ENCODE measurements at regions not wholly inside any gene's neighbourhood (a gene's known extent, or its start where the extent isn't known, plus 50 kb on each side); places are given as distances from the start of the nearest gene placed in this dataset.

- ATAC-seq (replicated peaks in 1 of 4) (no peak), DNase-seq (no peak)
- Mint-ChIP-seq H3K36me3 (no peaks in the 10 kb centered on the region), H3K4me1 (no peaks in the 10 kb centered on the region), H3K27ac (no peak overlapping the region), H3K27me3 (no peaks in the 10 kb centered on the region), H3K4me3 (no peak overlapping the region), H3K9me3 (peaks cover 11 to 12% (median 11%) of the 10 kb centered on the region in 3 donors)
- H3K9me3 ChIP-seq, result no peaks in the 10 kb centered on the region
- POLR2A ChIA-PET, result no interaction called here
- no peak overlapping the region for H3K4me3 ChIP-seq (ENCODE audit: control insufficient read depth in 1 of 2, extremely low read depth in 1 of 2, low read length in 1 of 2)
- WGBS (ENCODE audit: insufficient coverage), result no CpG with 5 or more reads among the region's 2 CpGs
- H3K4me1 ChIP-seq (ENCODE audit: control insufficient read depth in 1 of 2, extremely low read depth in 1 of 2, insufficient read depth in 2 of 2, low read length in 2 of 2), result no peaks in the 10 kb centered on the region
- H3K27me3 ChIP-seq (replicated peaks in 1 of 2; ENCODE audit: control insufficient read depth in 2 of 2, extremely low read depth in 1 of 2, insufficient read depth in 2 of 2, low read length in 1 of 2), result no peaks in the 10 kb centered on the region
- no peak overlapping the region for H3K27ac ChIP-seq (ENCODE audit: low read length)
- CTCF ChIA-PET, result no interaction called here
- H3K36me3 ChIP-seq (ENCODE audit: control insufficient read depth in 2 of 2, extremely low read depth in 1 of 2, insufficient read depth in 1 of 2, low read length in 1 of 2), result no peaks in the 10 kb centered on the region
Measured at GRCh38 chr14:40899435-40899834, 707.2 kb upstream of the LRFN5 start.

- WGBS (ENCODE audit: insufficient coverage), result no CpG with 5 or more reads among the region's 2 CpGs
- H3K36me3 Mint-ChIP-seq, result no peaks in the 10 kb centered on the region
- H3K4me3 Mint-ChIP-seq, result no peak overlapping the region
- H3K4me3 ChIP-seq (ENCODE audit: control insufficient read depth in 1 of 2, extremely low read depth in 1 of 2, low read length in 1 of 2), result no peak overlapping the region
- H3K27ac Mint-ChIP-seq, result no peak overlapping the region
- no peaks in the 10 kb centered on the region for H3K27me3 Mint-ChIP-seq
- ATAC-seq (replicated peaks in 1 of 4) (no peak), DNase-seq (no peak)
- H3K4me1 ChIP-seq (ENCODE audit: control insufficient read depth in 1 of 2, extremely low read depth in 1 of 2, insufficient read depth in 2 of 2, low read length in 2 of 2), result no peaks in the 10 kb centered on the region
- ChIA-PET CTCF (no interaction called here), POLR2A (no interaction called here)
- H3K9me3 Mint-ChIP-seq, result peaks cover 11 to 16% (median 15%) of the 10 kb centered on the region in 3 donors
- no peaks in the 10 kb centered on the region for H3K36me3 ChIP-seq (ENCODE audit: control insufficient read depth in 2 of 2, extremely low read depth in 1 of 2, insufficient read depth in 1 of 2, low read length in 1 of 2)
- H3K9me3 ChIP-seq, result no peaks in the 10 kb centered on the region
- no peaks in the 10 kb centered on the region for H3K27me3 ChIP-seq (replicated peaks in 1 of 2; ENCODE audit: control insufficient read depth in 2 of 2, extremely low read depth in 1 of 2, insufficient read depth in 2 of 2, low read length in 1 of 2)
- H3K27ac ChIP-seq (ENCODE audit: low read length), result no peak overlapping the region
- no peaks in the 10 kb centered on the region for H3K4me1 Mint-ChIP-seq
Measured at GRCh38 chr14:40894846-40895245, 711.8 kb upstream of the LRFN5 start.

GRCh38 chr14:40889126-40889525 lies 717.5 kb upstream of the LRFN5 start:
- Histone ChIP-seq H3K36me3 (ENCODE audit: control insufficient read depth in 2 of 2, extremely low read depth in 1 of 2, insufficient read depth in 1 of 2, low read length in 1 of 2) (no peaks in the 10 kb centered on the region), H3K27ac (ENCODE audit: low read length) (no peak overlapping the region), H3K4me3 (ENCODE audit: control insufficient read depth in 1 of 2, extremely low read depth in 1 of 2, low read length in 1 of 2) (no peak overlapping the region), H3K4me1 (ENCODE audit: control insufficient read depth in 1 of 2, extremely low read depth in 1 of 2, insufficient read depth in 2 of 2, low read length in 2 of 2) (no peaks in the 10 kb centered on the region), H3K9me3 (no peaks in the 10 kb centered on the region), H3K27me3 (replicated peaks in 1 of 2; ENCODE audit: control insufficient read depth in 2 of 2, extremely low read depth in 1 of 2, insufficient read depth in 2 of 2, low read length in 1 of 2) (no peaks in the 10 kb centered on the region)
- Mint-ChIP-seq H3K36me3 (no peaks in the 10 kb centered on the region), H3K27me3 (no peaks in the 10 kb centered on the region), H3K27ac (no peak overlapping the region), H3K4me1 (no peaks in the 10 kb centered on the region), H3K4me3 (no peak overlapping the region), H3K9me3 (peaks cover 2 to 12% (median 7%) of the 10 kb centered on the region in 3 donors)
- ATAC-seq (replicated peaks in 1 of 4) (no peak), DNase-seq (no peak)
- CTCF ChIA-PET, result no interaction called here
- POLR2A ChIA-PET, result no interaction called here

GRCh38 chr14:40887912-40888311 lies 718.8 kb upstream of the LRFN5 start:
- H3K27ac Mint-ChIP-seq, result no peak overlapping the region
- Histone ChIP-seq H3K9me3 (no peaks in the 10 kb centered on the region), H3K36me3 (ENCODE audit: control insufficient read depth in 2 of 2, extremely low read depth in 1 of 2, insufficient read depth in 1 of 2, low read length in 1 of 2) (no peaks in the 10 kb centered on the region), H3K27ac (ENCODE audit: low read length) (no peak overlapping the region), H3K4me1 (ENCODE audit: control insufficient read depth in 1 of 2, extremely low read depth in 1 of 2, insufficient read depth in 2 of 2, low read length in 2 of 2) (no peaks in the 10 kb centered on the region), H3K4me3 (ENCODE audit: control insufficient read depth in 1 of 2, extremely low read depth in 1 of 2, low read length in 1 of 2) (no peak overlapping the region), H3K27me3 (replicated peaks in 1 of 2; ENCODE audit: control insufficient read depth in 2 of 2, extremely low read depth in 1 of 2, insufficient read depth in 2 of 2, low read length in 1 of 2) (no peaks in the 10 kb centered on the region)
- ATAC-seq (replicated peaks in 1 of 4) (no peak), DNase-seq (no peak)
- H3K4me1 Mint-ChIP-seq, result no peaks in the 10 kb centered on the region
- no CpG with 5 or more reads among the region's 2 CpGs for WGBS (ENCODE audit: insufficient coverage)
- CTCF ChIA-PET, result no interaction called here
- H3K4me3 Mint-ChIP-seq, result no peak overlapping the region
- POLR2A ChIA-PET, result no interaction called here
- H3K9me3 Mint-ChIP-seq, result peaks cover 2 to 12% (median 7%) of the 10 kb centered on the region in 3 donors
- no peaks in the 10 kb centered on the region for H3K27me3 Mint-ChIP-seq
- no peaks in the 10 kb centered on the region for H3K36me3 Mint-ChIP-seq

- H3K36me3 Mint-ChIP-seq, result no peaks in the 10 kb centered on the region
- H3K27me3 ChIP-seq (replicated peaks in 1 of 2; ENCODE audit: control insufficient read depth in 2 of 2, extremely low read depth in 1 of 2, insufficient read depth in 2 of 2, low read length in 1 of 2), result no peaks in the 10 kb centered on the region
- POLR2A ChIA-PET, result no interaction called here
- no peak overlapping the region for H3K4me3 Mint-ChIP-seq
- no peaks in the 10 kb centered on the region for H3K36me3 ChIP-seq (ENCODE audit: control insufficient read depth in 2 of 2, extremely low read depth in 1 of 2, insufficient read depth in 1 of 2, low read length in 1 of 2)
- H3K9me3 ChIP-seq, result no peaks in the 10 kb centered on the region
- no peak for ATAC-seq (replicated peaks in 1 of 4)
- WGBS (ENCODE audit: insufficient coverage), result no CpG with 5 or more reads among the region's 1 CpG
- no peaks in the 10 kb centered on the region for H3K27me3 Mint-ChIP-seq
- no peak overlapping the region for H3K27ac Mint-ChIP-seq
- no peaks in the 10 kb centered on the region for H3K4me1 ChIP-seq (ENCODE audit: control insufficient read depth in 1 of 2, extremely low read depth in 1 of 2, insufficient read depth in 2 of 2, low read length in 2 of 2)
- H3K27ac ChIP-seq (ENCODE audit: low read length), result no peak overlapping the region
- CTCF ChIA-PET, result no interaction called here
- no peak overlapping the region for H3K4me3 ChIP-seq (ENCODE audit: control insufficient read depth in 1 of 2, extremely low read depth in 1 of 2, low read length in 1 of 2)
- H3K9me3 Mint-ChIP-seq, result peaks cover 3 to 7% (median 6%) of the 10 kb centered on the region in 3 donors
- no peak for DNase-seq
- H3K4me1 Mint-ChIP-seq, result no peaks in the 10 kb centered on the region
Measured at GRCh38 chr14:40870252-40870651, 736.4 kb upstream of the LRFN5 start.

GRCh38 chr14:40859055-40859454 lies 747.6 kb upstream of the LRFN5 start:
- Histone ChIP-seq H3K4me1 (ENCODE audit: control insufficient read depth in 1 of 2, extremely low read depth in 1 of 2, insufficient read depth in 2 of 2, low read length in 2 of 2) (no peaks in the 10 kb centered on the region), H3K4me3 (ENCODE audit: control insufficient read depth in 1 of 2, extremely low read depth in 1 of 2, low read length in 1 of 2) (no peak overlapping the region), H3K27me3 (replicated peaks in 1 of 2; ENCODE audit: control insufficient read depth in 2 of 2, extremely low read depth in 1 of 2, insufficient read depth in 2 of 2, low read length in 1 of 2) (no peaks in the 10 kb centered on the region), H3K36me3 (ENCODE audit: control insufficient read depth in 2 of 2, extremely low read depth in 1 of 2, insufficient read depth in 1 of 2, low read length in 1 of 2) (no peaks in the 10 kb centered on the region), H3K9me3 (no peaks in the 10 kb centered on the region), H3K27ac (ENCODE audit: low read length) (no peak overlapping the region)
- ChIA-PET CTCF (no interaction called here), POLR2A (no interaction called here)
- no peaks in the 10 kb centered on the region for H3K27me3 Mint-ChIP-seq
- DNase-seq (no peak), ATAC-seq (replicated peaks in 1 of 4) (no peak)
- H3K4me3 Mint-ChIP-seq, result no peak overlapping the region
- no peaks in the 10 kb centered on the region for H3K4me1 Mint-ChIP-seq
- no peak overlapping the region for H3K27ac Mint-ChIP-seq
- no CpG with 5 or more reads among the region's 1 CpG for WGBS (ENCODE audit: insufficient coverage)
- no peaks in the 10 kb centered on the region for H3K36me3 Mint-ChIP-seq
- H3K9me3 Mint-ChIP-seq, result peaks cover 12 to 17% (median 15%) of the 10 kb centered on the region in 3 donors

GRCh38 chr14:40855343-40855742 lies 751.3 kb upstream of the LRFN5 start:
- POLR2A ChIA-PET, result no interaction called here
- Histone ChIP-seq H3K27me3 (replicated peaks in 1 of 2; ENCODE audit: control insufficient read depth in 2 of 2, extremely low read depth in 1 of 2, insufficient read depth in 2 of 2, low read length in 1 of 2) (no peaks in the 10 kb centered on the region), H3K4me3 (ENCODE audit: control insufficient read depth in 1 of 2, extremely low read depth in 1 of 2, low read length in 1 of 2) (no peak overlapping the region), H3K4me1 (ENCODE audit: control insufficient read depth in 1 of 2, extremely low read depth in 1 of 2, insufficient read depth in 2 of 2, low read length in 2 of 2) (no peaks in the 10 kb centered on the region), H3K9me3 (no peaks in the 10 kb centered on the region), H3K27ac (ENCODE audit: low read length) (no peak overlapping the region), H3K36me3 (ENCODE audit: control insufficient read depth in 2 of 2, extremely low read depth in 1 of 2, insufficient read depth in 1 of 2, low read length in 1 of 2) (no peaks in the 10 kb centered on the region)
- Mint-ChIP-seq H3K4me3 (no peak overlapping the region), H3K36me3 (no peaks in the 10 kb centered on the region), H3K27me3 (no peaks in the 10 kb centered on the region), H3K4me1 (no peaks in the 10 kb centered on the region), H3K27ac (no peak overlapping the region), H3K9me3 (peaks cover 0 to 11% (median 4%) of the 10 kb centered on the region in 3 donors)
- ATAC-seq (replicated peaks in 1 of 4), result no peak
- DNase-seq, result no peak
- CTCF ChIA-PET, result no interaction called here
- WGBS (ENCODE audit: insufficient coverage), result 79% methylated on average over 3 of the region's 6 CpGs
